ENCODE measurements at regions not wholly inside any gene's neighbourhood (a gene's known extent, or its start where the extent isn't known, plus 50 kb on each side); places are given as distances from the start of the nearest gene placed in this dataset.
"Not testable (repeated sequence)": the region's sequence is repeated elsewhere in the genome, so short reads cannot be mapped to it uniquely, and the experiment has no call there.

- not testable (repeated sequence) for TF ChIP-seq CTCF (IDR thresholded peaks at IDR 0.05); CEBPB (IDR thresholded peaks at IDR 0.05); REST (IDR thresholded peaks at IDR 0.05); SMC3 (IDR thresholded peaks at IDR 0.05); POLR2A (IDR thresholded peaks at IDR 0.05; ENCODE audit: low read length)
Observed at GRCh38 chr4:12461576-12461975, 1022.6 kb downstream of the RAB28 start.
